HG03354 (cell line): ENCODE measurements at regions not wholly inside any gene's neighbourhood (a gene's known extent, or its start where the extent isn't known, plus 50 kb on each side); places are given as distances from the start of the nearest gene placed in this dataset.
"Not testable (repeated sequence)": the region's sequence is repeated elsewhere in the genome, so short reads cannot be mapped to it uniquely, and the experiment has no call there.

Experiments
- ATAC-seq: cut with Tn5 transposase; IDR thresholded peaks from one replicate; pipeline ENCODE4 v1.9.1; 2021; ENCODE audit warnings: mild to moderate bottlenecking; ENCODE audit not compliant: unreplicated experiment, poor library complexity, severe bottlenecking

- ATAC-seq = no peak
Measured at GRCh38 chr16:26554030-26554429, 512.7 kb upstream of the C16orf82 start.

- no peak for ATAC-seq
Measured at GRCh38 chr16:26561303-26561702, 505.4 kb upstream of the C16orf82 start.

- ATAC-seq = no peak
Measured at GRCh38 chr16:26563018-26563417, 503.7 kb upstream of the C16orf82 start.

DNA sequence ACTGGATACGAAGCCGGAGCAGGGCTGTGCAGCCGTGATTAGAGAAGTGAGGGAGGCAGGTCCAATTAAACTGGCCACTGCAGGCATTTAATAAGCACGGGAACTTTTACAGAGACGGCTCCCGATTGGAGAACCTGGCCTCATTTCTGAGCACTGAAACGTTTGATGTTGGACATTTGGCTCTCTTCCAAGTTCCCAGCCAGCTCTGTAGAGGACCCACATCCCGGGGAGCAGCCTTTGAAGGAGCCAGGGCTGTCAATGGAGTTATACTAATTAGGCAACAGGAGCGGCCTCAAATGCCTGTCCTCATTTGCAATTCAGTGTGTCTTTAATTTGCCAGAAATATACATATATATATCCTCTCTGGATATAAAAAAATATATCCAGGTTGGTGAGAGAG lies 499.4 kb upstream of the C16orf82 start:
- ATAC-seq = no peak

GRCh38 chr16:26569793-26570192 lies 496.9 kb upstream of the C16orf82 start:
- ATAC-seq = no peak

GRCh38 chr16:26578748-26579147 lies 488.0 kb upstream of the C16orf82 start:
- no peak for ATAC-seq

DNA sequence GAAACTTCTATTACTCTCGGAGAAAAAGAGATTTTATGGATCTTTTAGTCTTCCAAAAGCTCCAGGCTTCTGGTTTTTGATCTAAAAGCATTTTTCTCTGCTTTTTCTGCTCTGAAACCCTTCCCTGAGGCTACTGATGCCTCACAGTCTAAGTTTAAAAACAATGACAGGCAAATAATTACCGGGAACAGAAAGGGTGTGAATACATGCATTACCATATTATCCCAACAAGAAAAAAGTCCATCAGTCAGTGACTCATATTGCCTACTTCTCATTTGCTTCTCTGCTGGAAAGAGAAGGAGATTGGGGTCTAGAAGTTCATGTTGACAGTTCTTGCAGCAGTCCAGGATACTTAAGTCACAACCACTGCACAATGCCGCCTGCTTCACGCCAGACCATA lies 482.9 kb upstream of the C16orf82 start:
- ATAC-seq = no peak

DNA sequence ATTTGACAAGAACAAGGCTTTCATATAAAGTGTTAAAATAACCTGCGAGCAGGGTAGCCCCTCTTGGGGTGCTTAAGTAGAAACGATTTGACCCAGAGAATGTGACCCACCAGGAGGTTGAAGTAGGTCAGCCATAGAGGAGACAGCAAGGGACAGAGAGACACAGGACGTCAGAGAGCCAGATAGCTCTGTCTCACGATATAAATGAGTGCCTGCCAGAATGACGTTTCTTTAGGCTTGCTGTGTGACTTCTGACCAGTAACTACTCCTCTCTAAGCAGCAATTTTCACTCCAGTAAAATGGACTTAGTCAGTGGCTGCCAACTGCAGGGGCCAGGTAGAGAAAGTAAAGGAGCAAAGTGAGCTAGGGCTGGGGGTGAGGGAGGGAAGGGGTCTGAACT lies 473.0 kb upstream of the C16orf82 start:
- ATAC-seq = no peak

GRCh38 chr16:26594666-26595065 lies 472.1 kb upstream of the C16orf82 start:
- ATAC-seq = no peak

GRCh38 chr16:26595199-26595598 lies 471.5 kb upstream of the C16orf82 start:
- no peak for ATAC-seq

- not testable (repeated sequence) for ATAC-seq
Measured at GRCh38 chr16:26596033-26596432, 470.7 kb upstream of the C16orf82 start.

DNA sequence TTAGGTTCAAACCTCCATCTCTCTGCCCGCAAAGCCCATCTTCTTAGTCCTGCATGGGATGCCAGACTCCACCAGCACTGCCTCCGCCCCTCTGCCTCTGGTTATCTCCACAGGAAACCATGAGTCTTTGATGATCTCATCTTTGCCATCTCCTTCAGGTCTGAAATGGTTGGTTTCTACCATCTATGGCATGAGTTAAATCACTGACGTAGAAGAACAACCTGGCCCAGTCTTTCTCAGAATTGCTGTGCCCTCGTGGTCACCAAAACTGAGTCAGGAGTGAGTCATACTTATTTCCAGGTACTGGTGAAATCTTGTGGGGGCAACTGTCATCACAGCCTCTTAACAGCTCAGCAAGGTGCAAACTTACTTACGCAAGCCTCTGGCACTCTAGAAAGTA lies 468.7 kb upstream of the C16orf82 start:
- no peak for ATAC-seq

GRCh38 chr16:26598998-26599784 lies 467.5 kb upstream of the C16orf82 start:
- ATAC-seq = no peak

GRCh38 chr16:26599785-26600104 lies 467.0 kb upstream of the C16orf82 start:
- ATAC-seq = no peak

GRCh38 chr16:26601335-26601734 lies 465.4 kb upstream of the C16orf82 start:
- ATAC-seq = no peak

- ATAC-seq = no peak
Measured at GRCh38 chr16:26605626-26606271, 461.0 kb upstream of the C16orf82 start.

GRCh38 chr16:26606381-26607150 lies 460.2 kb upstream of the C16orf82 start:
- ATAC-seq = no peak

DNA sequence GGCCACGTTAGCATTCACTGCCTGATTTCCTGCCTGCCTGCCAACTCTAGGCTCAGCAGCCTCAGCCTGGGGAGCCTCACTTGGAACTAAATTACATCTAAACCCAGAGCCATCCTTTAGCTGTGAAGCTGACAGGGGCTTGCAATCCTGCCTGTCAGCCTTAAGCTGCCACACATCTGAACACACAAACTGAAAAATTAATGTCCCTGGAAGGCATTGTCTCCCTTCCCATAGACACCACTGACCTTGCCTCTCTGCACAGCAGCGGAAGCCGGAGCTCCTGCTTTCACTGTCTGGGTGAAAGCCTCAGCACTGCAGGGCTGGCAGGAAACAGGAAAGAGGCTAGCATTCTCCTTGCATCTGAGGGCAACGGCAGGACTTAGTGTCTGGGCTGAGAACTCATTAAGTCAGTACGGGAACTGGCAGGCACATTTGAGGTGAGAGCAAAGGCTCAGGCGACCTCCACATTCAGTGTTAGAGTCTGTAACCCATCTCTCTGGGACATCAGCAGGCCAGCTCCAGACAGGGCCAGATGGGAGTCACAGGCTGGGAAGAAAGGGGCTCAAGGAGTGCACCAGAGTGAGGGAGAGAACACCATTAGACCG lies 452.4 kb upstream of the C16orf82 start:
- no peak for ATAC-seq

- no peak for ATAC-seq
Measured at GRCh38 chr16:26623442-26623841, 443.3 kb upstream of the C16orf82 start.

GRCh38 chr16:26627958-26628357 lies 438.8 kb upstream of the C16orf82 start:
- ATAC-seq = no peak
